Vagina (tissue), 2 donors: ENCODE measurements at regions not wholly inside any gene's neighbourhood (a gene's known extent, or its start where the extent isn't known, plus 50 kb on each side); places are given as distances from the start of the nearest gene placed in this dataset.

ENCODE experiments used
- POLR2AphosphoS5 ChIP-seq, 2 donors: sonication (generic); formaldehyde crosslinking; IDR thresholded peaks; one replicate each; pipeline ENCODE4 v1.9.0; 2017; ENCODE audit warnings: antibody characterized with exemption in 2 of 2, mild to moderate bottlenecking in 2 of 2, low read depth in 1 of 2; ENCODE audit not compliant: insufficient read depth in 1 of 2
- TF ChIP-seq, protein P1 (sequence below), 3 experiments: fragments of 450-650 bp in 2 of 3; fragments of 200-600 bp in 1 of 3; sonication (generic) in 1 of 3; IDR thresholded peaks; one replicate each; pipeline ENCODE4 v1.5.1; 2017 to 2019; ENCODE audit warnings: antibody characterized with exemption in 3 of 3, mild to moderate bottlenecking in 2 of 3, moderate library complexity in 2 of 3

DNA sequence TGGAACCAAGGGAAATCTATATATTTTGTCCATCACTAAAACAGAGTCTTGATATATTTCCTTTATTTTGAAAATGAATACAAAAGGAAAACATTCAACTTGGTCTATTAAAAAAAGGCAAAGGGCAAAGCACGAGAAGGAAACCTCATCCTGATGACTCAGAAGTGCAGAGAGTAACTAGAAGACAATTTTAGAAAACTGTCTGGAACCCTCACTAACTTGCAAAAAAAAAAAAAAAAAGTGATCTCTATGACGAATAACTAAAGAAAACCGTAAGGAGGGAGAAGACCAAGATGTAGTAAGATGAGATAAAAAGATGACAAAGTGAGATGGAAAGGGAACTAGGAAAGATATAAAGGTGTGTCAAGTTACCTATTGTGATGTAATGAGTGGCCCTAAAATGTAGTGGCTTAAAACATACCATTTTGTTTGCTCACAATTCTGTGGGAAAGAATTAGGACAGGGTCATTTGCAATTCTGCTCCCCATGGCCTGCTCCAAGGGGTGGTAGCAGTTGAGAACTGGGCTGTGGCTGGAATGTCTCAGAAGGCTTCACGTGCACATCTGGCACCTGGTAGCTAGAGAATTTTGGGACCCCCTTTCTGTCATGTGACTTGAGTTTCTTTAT is 303.0 kb downstream of the DYSF start:
- peak in 1 of 2 donors; percentile 14 for TF ChIP-seq POLR2AphosphoS5 (IDR thresholded peaks at IDR 0.05; ENCODE audit: insufficient read depth in 1 of 2, low read depth in 1 of 2)
- TF ChIP-seq, protein P1, sequence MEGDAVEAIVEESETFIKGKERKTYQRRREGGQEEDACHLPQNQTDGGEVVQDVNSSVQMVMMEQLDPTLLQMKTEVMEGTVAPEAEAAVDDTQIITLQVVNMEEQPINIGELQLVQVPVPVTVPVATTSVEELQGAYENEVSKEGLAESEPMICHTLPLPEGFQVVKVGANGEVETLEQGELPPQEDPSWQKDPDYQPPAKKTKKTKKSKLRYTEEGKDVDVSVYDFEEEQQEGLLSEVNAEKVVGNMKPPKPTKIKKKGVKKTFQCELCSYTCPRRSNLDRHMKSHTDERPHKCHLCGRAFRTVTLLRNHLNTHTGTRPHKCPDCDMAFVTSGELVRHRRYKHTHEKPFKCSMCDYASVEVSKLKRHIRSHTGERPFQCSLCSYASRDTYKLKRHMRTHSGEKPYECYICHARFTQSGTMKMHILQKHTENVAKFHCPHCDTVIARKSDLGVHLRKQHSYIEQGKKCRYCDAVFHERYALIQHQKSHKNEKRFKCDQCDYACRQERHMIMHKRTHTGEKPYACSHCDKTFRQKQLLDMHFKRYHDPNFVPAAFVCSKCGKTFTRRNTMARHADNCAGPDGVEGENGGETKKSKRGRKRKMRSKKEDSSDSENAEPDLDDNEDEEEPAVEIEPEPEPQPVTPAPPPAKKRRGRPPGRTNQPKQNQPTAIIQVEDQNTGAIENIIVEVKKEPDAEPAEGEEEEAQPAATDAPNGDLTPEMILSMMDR (IDR thresholded peaks at IDR 0.05): no peak
